KMS-11 (cell line): ENCODE measurements at regions not wholly inside any gene's neighbourhood (a gene's known extent, or its start where the extent isn't known, plus 50 kb on each side); places are given as distances from the start of the nearest gene placed in this dataset.

Experiments used
- H2AFZ ChIP-seq: fragments of 200-600 bp; sonication (generic); 2 replicates; pipeline ENCODE4 v1.6.1; 2016; ENCODE audit warnings: antibody characterized with exemption, mixed run types, low read depth
- H3K27ac ChIP-seq: fragments of 200-600 bp; sonication (generic); 2 replicates; pipeline ENCODE4 v1.6.1; 2016; ENCODE audit warnings: mild to moderate bottlenecking, mixed run types
- H3K27me3 ChIP-seq: fragments of 200-600 bp; sonication (generic); 2 replicates; pipeline ENCODE4 v1.6.1; 2017; ENCODE audit warnings: mild to moderate bottlenecking, low read depth, mixed run types, moderate library complexity; ENCODE audit not compliant: insufficient read depth
- H3K36me3 ChIP-seq: fragments of 200-600 bp; sonication (generic); 2 replicates; pipeline ENCODE4 v1.6.1; 2017; ENCODE audit warnings: mild to moderate bottlenecking, mixed run types; ENCODE audit not compliant: insufficient read depth
- H3K4me1 ChIP-seq: fragments of 200-600 bp; sonication (generic); 2 replicates; pipeline ENCODE4 v1.6.1; 2016; ENCODE audit warnings: mild to moderate bottlenecking, low read depth, mixed run types; ENCODE audit not compliant: poor library complexity, severe bottlenecking
- H3K4me2 ChIP-seq: fragments of 200-600 bp; sonication (generic); 2 replicates; pipeline ENCODE4 v1.7.0; 2016; ENCODE audit warnings: mild to moderate bottlenecking, mixed run types
- H3K4me3 ChIP-seq: fragments of 200-600 bp; sonication (generic); IDR thresholded peaks from 2 replicates; pipeline ENCODE4 v1.6.1; 2017; ENCODE audit warnings: low read depth, low read length, mixed read lengths; ENCODE audit not compliant: insufficient read depth
- H3K79me2 ChIP-seq: fragments of 200-600 bp; sonication (generic); 2 replicates; pipeline ENCODE4 v1.6.1; 2016; ENCODE audit warnings: low read depth, mixed run types; ENCODE audit not compliant: insufficient read depth
- H3K9ac ChIP-seq: fragments of 200-600 bp; sonication (generic); 2 replicates; pipeline ENCODE4 v1.6.1; 2016; ENCODE audit warnings: mild to moderate bottlenecking, mixed run types
- H4K20me1 ChIP-seq: fragments of 200-600 bp; sonication (generic); 2 replicates; pipeline ENCODE4 v1.6.1; 2016; ENCODE audit warnings: mild to moderate bottlenecking, mixed run types; ENCODE audit not compliant: insufficient read depth
- TF ChIP-seq, protein P1 (sequence below): fragments of 200-600 bp; sonication (generic); conservative IDR thresholded peaks from 2 replicates; pipeline ENCODE4 v1.6.1; 2017; ENCODE audit warnings: low read depth, mild to moderate bottlenecking, antibody characterized with exemption, low read length, moderate library complexity, mixed read lengths

DNA sequence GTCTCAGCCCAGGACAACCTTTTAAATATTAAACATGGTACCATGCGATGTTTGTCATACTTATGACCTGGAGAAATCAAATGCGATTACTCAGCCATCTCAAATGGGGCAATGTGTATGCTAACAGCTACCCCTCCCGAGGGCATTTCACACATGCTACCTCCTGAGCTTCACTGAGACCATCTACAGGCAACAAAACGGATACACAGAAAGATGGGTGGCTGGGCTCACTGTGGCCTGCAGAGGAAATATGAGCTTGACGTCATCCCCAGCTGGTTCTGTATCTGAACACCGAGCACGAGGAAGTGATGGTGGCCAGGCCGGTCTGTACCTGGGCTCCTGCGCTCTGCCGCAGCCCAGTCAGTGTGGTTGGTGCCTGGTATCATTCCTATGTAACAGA lies 374.3 kb downstream of the RPS24 start:
- Histone ChIP-seq H4K20me1 (no peaks in the 10 kb centered on the region), H3K36me3 (no peaks in the 10 kb centered on the region), H3K9ac (no peak overlapping the region), H3K4me2 (no peak overlapping the region), H3K27ac (no peak overlapping the region), H3K79me2 (no peaks in the 10 kb centered on the region), H3K4me1 (no peaks in the 10 kb centered on the region), H3K4me3 (no peak overlapping the region), H2AFZ (no peak overlapping the region), H3K27me3 (no peaks in the 10 kb centered on the region)
- TF ChIP-seq, protein P1, sequence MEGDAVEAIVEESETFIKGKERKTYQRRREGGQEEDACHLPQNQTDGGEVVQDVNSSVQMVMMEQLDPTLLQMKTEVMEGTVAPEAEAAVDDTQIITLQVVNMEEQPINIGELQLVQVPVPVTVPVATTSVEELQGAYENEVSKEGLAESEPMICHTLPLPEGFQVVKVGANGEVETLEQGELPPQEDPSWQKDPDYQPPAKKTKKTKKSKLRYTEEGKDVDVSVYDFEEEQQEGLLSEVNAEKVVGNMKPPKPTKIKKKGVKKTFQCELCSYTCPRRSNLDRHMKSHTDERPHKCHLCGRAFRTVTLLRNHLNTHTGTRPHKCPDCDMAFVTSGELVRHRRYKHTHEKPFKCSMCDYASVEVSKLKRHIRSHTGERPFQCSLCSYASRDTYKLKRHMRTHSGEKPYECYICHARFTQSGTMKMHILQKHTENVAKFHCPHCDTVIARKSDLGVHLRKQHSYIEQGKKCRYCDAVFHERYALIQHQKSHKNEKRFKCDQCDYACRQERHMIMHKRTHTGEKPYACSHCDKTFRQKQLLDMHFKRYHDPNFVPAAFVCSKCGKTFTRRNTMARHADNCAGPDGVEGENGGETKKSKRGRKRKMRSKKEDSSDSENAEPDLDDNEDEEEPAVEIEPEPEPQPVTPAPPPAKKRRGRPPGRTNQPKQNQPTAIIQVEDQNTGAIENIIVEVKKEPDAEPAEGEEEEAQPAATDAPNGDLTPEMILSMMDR: no peak

DNA sequence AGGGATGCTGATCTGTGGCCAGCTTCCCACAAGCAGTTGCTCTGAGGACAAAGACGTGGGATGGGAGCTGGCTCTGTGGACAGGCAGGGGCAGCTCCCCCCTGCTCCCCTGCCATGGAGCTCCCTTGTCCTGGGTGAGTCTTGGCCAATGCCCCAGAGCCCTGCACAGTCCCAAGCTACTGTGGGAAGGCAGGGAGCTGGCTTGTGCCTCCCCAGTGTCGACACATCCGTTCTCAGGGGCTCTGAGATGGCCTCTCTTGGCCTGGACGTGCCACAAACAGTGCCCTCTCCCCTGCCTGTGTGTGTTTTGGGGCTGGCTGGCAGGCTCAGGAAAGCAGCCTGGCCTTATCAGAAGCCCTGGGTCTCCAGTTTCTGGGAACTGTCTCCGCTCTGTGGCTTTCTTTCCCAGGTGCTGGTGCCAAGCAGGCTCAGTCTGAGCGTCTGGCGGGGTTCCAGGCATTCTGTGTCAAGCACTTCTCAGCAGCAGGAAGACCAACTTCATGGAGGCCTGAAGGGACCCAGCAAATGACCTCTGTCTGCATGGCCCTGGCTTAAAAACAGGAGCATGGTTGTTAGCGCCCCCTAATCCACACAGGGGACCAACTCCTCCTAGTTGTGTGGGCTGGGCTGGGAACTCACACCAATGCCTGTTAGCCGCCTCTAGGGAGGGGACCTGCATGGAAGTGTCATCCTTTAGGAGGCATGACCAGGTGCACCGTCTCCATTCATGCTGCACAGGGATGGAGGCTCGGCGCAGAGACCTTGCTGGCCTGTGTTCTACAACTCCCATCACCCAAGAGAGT lies 375.2 kb downstream of the RPS24 start:
- H3K4me1 ChIP-seq: no peaks in the 10 kb centered on the region
- H2AFZ ChIP-seq: no peak overlapping the region
- TF ChIP-seq, protein P1: no peak
- no peaks in the 10 kb centered on the region for H4K20me1 ChIP-seq
- H3K4me3 ChIP-seq: no peak overlapping the region
- no peak overlapping the region for H3K9ac ChIP-seq
- H3K36me3 ChIP-seq: no peaks in the 10 kb centered on the region
- no peak overlapping the region for H3K4me2 ChIP-seq
- H3K27me3 ChIP-seq: no peaks in the 10 kb centered on the region
- H3K27ac ChIP-seq: no peak overlapping the region
- H3K79me2 ChIP-seq: no peaks in the 10 kb centered on the region

DNA sequence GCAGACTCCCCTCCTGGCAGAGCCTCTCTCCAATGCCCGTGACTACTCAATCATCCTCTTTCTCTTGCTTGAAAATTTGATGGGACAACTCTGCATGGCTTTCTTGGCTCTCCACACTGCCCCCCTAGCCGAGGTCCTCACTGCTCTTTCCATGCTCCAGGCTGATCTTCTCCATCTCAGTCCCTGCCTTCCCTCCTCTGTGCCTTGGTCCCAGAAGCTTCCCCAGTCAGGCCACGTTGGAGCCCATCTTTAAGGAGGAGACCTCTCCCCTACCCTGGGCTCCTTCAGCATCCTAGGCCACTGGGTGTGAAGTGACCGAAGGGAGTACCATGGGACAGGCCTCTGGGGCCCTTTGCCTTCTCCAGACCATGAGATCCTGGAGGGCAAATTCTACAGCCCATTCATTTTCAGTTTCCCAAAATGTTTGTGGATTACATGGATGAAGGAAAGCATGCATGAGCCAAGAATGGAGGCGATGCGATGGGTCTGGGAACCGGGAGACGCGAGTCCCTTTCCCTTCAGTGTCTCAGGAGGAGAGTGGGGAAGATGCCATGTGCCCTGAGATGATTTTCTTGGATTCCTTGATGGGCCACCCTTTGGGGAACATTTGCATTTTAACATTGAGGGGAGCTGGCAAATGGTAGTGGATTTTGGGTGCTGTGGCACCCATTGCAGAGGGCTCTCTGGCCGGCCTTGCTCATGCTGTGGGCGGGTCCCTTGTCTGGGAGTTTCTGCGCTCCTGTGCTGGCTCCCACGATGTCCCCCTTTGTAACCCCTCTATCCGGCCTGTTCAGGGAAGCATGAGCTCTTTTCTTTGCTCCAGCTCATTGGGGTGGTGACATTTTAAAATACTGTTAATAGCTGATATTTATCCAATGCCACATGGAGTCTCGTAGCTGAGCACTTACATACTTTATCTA lies 376.6 kb downstream of the RPS24 start:
- Histone ChIP-seq H3K27ac (no peak overlapping the region), H4K20me1 (no peaks in the 10 kb centered on the region), H3K4me3 (no peak overlapping the region), H2AFZ (no peak overlapping the region), H3K9ac (no peak overlapping the region), H3K27me3 (no peaks in the 10 kb centered on the region), H3K4me2 (no peak overlapping the region), H3K36me3 (no peaks in the 10 kb centered on the region), H3K79me2 (no peaks in the 10 kb centered on the region), H3K4me1 (no peaks in the 10 kb centered on the region)
- TF ChIP-seq, protein P1: no peak

DNA sequence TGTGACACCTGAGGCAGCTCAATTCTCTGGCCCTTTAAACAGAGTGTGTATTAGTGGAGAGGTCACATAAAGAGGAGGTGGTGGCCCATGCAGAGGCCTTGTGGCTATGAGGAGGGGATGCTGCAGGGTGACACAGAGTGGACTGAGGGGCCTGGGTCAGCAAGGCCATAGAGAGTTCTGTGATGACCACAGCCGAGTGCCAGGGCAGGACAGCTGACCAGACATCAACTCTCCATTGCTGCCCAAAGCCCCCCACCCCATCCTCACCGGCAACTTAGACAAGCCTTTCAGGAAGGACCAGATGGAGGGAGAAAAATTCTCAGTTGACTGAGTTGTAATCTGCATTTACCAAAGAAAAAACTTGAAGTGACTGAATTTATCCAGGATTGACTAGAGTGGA lies 378.1 kb downstream of the RPS24 start:
- Histone ChIP-seq H3K4me1 (no peaks in the 10 kb centered on the region), H3K27ac (no peak overlapping the region), H3K9ac (no peak overlapping the region), H3K27me3 (no peaks in the 10 kb centered on the region), H3K4me2 (no peak overlapping the region), H3K79me2 (no peaks in the 10 kb centered on the region), H4K20me1 (no peaks in the 10 kb centered on the region), H3K4me3 (no peak overlapping the region), H2AFZ (no peak overlapping the region), H3K36me3 (no peaks in the 10 kb centered on the region)
- TF ChIP-seq, protein P1: no peak
